ENCODE measurements at regions not wholly inside any gene's neighbourhood (a gene's known extent, or its start where the extent isn't known, plus 50 kb on each side); places are given as distances from the start of the nearest gene placed in this dataset.
"Not testable (repeated sequence)": the region's sequence is repeated elsewhere in the genome, so short reads cannot be mapped to it uniquely, and the experiment has no call there.

DNA sequence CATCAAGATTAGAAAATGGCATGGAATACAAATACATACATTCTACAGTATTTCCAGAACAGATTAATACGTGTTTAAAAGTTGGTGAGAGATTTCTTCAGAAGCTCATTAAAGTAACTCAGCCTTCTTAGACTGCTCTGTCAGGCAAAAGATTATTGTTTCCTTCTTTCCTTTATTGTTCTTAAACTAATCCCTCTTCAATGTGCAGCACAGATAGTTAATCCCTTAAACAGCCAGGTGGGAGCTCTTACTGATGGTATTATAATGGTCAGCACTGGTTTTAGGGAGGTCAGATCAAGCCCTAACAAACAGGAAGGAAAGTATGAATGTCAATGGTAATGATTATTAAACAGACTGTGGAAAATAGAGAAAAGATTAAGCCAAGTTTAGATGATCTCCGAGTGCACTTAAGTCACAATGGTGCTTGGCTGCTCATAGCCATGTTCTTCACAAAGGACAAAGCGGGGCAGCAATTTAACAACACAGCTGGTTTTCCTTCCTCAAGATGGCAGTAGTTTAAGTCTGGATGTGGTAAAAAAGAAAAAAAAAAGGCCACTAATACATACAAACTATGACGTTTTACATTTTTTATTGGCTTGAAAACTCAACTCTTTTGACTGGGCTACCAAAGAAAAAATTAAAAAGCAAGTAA lies 992.6 kb downstream of the PCDH9 start:
- Histone ChIP-seq H3K27ac (ENCODE audit: low read length) (no peak overlapping the region), H3K9me3 (ENCODE audit: control insufficient read depth, insufficient read depth, low read length) (no peaks in the 10 kb centered on the region; the same call in 1 of the 2 replicates), H3K4me3 (ENCODE audit: low read length) (no peak overlapping the region), H3K36me3 (ENCODE audit: control insufficient read depth, insufficient read depth, low read length) (no peaks in the 10 kb centered on the region), H3K27me3 (ENCODE audit: control insufficient read depth, insufficient read depth, low read length) (no peaks in the 10 kb centered on the region), H3K4me1 (ENCODE audit: control insufficient read depth, insufficient read depth, low read length) (no peaks in the 10 kb centered on the region)
- DNase-seq (ENCODE audit: low read depth, low spot score), result no peak
- WGBS (ENCODE audit: insufficient coverage, insufficient read length), result no CpG with 5 or more reads among the region's 4 CpGs

- DNase-seq (ENCODE audit: low read depth, low spot score), result no peak
- WGBS (ENCODE audit: insufficient coverage, insufficient read length), result no CpG with 5 or more reads among the region's 1 CpG
Observed at GRCh38 chr13:66234159-66234558, 996.0 kb downstream of the PCDH9 start.

DNA sequence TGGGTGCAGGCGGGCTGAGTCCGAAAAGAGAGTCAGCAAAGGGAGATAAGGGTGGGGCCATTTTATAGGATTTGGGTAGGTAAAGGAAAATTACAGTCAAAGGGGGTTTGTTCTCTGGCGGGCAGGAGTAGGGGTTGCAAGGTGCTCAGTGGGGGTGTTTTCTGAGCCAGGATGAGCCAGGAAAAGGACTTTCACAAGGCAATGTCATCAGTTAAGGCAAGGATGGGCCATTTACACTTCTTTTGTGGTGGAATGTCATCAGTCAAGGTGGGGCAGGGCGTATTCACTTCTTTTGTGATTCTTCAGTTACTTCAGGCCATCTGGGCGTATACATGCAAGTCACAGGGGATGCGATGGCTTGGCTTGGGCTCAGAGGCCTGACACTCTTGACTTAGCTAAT lies 998.2 kb downstream of the PCDH9 start:
- not testable (repeated sequence) for H3K4me3 ChIP-seq (ENCODE audit: low read length); H3K4me1 ChIP-seq (ENCODE audit: control insufficient read depth, insufficient read depth, low read length); H3K36me3 ChIP-seq (ENCODE audit: control insufficient read depth, insufficient read depth, low read length); H3K9me3 ChIP-seq (ENCODE audit: control insufficient read depth, insufficient read depth, low read length); H3K27me3 ChIP-seq (ENCODE audit: control insufficient read depth, insufficient read depth, low read length); H3K27ac ChIP-seq (ENCODE audit: low read length); DNase-seq (ENCODE audit: low read depth, low spot score)
- whole genome bisulfite sequencing (ENCODE audit: insufficient coverage, insufficient read length), result no CpG with 5 or more reads among the region's 6 CpGs

More at GRCh38 chr13:66234159-66234558, 996.0 kb downstream of the PCDH9 start:
- Histone ChIP-seq H3K4me3 (ENCODE audit: low read length) (no peak overlapping the region), H3K27ac (ENCODE audit: low read length) (no peak overlapping the region), H3K27me3 (ENCODE audit: control insufficient read depth, insufficient read depth, low read length) (no peaks in the 10 kb centered on the region), H3K36me3 (ENCODE audit: control insufficient read depth, insufficient read depth, low read length) (no peaks in the 10 kb centered on the region), H3K4me1 (ENCODE audit: control insufficient read depth, insufficient read depth, low read length) (no peaks in the 10 kb centered on the region), H3K9me3 (ENCODE audit: control insufficient read depth, insufficient read depth, low read length) (no peaks in the 10 kb centered on the region; the same call in 1 of the 2 replicates)

DNA sequence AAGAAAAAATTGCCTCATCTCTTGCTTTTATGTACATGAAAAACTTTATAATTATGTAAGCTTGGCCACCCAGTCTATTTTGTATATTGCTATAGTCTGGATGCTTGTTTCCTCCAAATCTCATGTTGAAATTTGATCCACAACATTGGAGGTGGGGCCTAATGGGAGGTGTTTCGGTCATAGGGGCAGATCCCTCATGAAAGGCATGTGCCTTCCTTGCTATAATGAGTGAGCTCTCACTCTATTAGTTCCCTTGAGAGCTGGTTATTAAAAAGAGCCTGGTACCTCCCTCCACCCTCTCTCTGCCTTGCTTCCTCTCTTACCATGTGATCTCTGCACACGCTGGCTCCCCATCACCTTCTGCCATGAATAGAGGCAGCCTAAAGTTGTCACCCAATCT lies 1005.1 kb downstream of the PCDH9 start:
- H3K27me3 ChIP-seq (ENCODE audit: control insufficient read depth, insufficient read depth, low read length), result peaks cover 23% of the 10 kb centered on the region; the same call in 1 of the 2 replicates
- H3K27ac ChIP-seq (ENCODE audit: low read length), result no peak overlapping the region
- no peaks in the 10 kb centered on the region; the same call in 1 of the 2 replicates for H3K4me1 ChIP-seq (ENCODE audit: control insufficient read depth, insufficient read depth, low read length)
- no peaks in the 10 kb centered on the region for H3K36me3 ChIP-seq (ENCODE audit: control insufficient read depth, insufficient read depth, low read length)
- no peaks in the 10 kb centered on the region for H3K9me3 ChIP-seq (ENCODE audit: control insufficient read depth, insufficient read depth, low read length)
- H3K4me3 ChIP-seq (ENCODE audit: low read length), result no peak overlapping the region
- no CpG with 5 or more reads among the region's 2 CpGs for WGBS (ENCODE audit: insufficient coverage, insufficient read length)
- DNase-seq (ENCODE audit: low read depth, low spot score), result peak; percentile 16

DNA sequence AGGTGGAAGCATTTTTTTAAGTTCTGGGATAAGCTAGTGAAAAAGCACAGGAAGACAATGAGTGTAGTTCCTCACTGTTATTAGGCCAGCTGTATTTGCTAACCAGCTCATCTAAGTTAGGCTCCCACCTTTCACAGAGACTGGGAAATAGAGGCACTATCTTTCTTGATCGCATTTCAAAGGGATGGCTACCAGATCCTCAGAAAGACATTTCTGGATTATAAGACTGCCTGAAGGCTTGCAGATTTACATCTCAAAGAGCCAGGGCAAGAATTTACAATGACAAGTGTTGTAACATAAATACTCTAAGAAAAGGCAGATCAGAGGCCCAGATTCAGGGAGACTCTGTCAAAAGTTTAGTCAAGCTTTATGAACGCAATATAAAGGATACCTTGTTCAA lies 1005.5 kb downstream of the PCDH9 start:
- Histone ChIP-seq H3K36me3 (ENCODE audit: control insufficient read depth, insufficient read depth, low read length) (no peaks in the 10 kb centered on the region), H3K9me3 (ENCODE audit: control insufficient read depth, insufficient read depth, low read length) (no peaks in the 10 kb centered on the region), H3K4me3 (ENCODE audit: low read length) (no peak overlapping the region), H3K27ac (ENCODE audit: low read length) (no peak overlapping the region), H3K4me1 (ENCODE audit: control insufficient read depth, insufficient read depth, low read length) (no peaks in the 10 kb centered on the region; the same call in 1 of the 2 replicates), H3K27me3 (ENCODE audit: control insufficient read depth, insufficient read depth, low read length) (peaks cover 24% of the 10 kb centered on the region; the same call in 1 of the 2 replicates)
- peak; percentile 41 for DNase-seq (ENCODE audit: low read depth, low spot score)
- no CpG with 5 or more reads among the region's 2 CpGs for WGBS (ENCODE audit: insufficient coverage, insufficient read length)

DNA sequence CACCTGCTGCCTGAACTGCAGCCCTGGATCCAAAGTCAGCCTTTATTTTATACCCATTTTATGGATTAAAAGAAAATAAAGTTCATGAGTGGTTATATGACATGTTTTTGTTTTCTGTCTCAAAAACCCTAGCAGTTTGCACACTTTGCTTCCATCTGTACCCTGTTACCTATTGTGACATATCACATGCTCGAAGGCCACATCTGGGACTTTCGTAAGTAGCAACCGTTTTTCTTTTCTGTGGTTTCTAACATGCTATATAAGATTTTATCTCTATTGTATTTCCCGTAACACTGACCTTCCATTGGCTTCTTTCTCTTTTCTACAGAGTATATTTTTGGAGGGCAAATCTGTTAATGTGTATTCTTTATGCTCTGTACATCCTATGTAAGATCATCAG lies 1007.2 kb downstream of the PCDH9 start:
- H3K4me3 ChIP-seq (ENCODE audit: low read length), result no peak overlapping the region
- H3K36me3 ChIP-seq (ENCODE audit: control insufficient read depth, insufficient read depth, low read length), result no peaks in the 10 kb centered on the region
- no peaks in the 10 kb centered on the region; the same call in 1 of the 2 replicates for H3K4me1 ChIP-seq (ENCODE audit: control insufficient read depth, insufficient read depth, low read length)
- no CpG with 5 or more reads among the region's 4 CpGs for WGBS (ENCODE audit: insufficient coverage, insufficient read length)
- DNase-seq (ENCODE audit: low read depth, low spot score), result no peak
- H3K27me3 ChIP-seq (ENCODE audit: control insufficient read depth, insufficient read depth, low read length), result peaks cover 24% of the 10 kb centered on the region; the same call in 1 of the 2 replicates
- no peaks in the 10 kb centered on the region for H3K9me3 ChIP-seq (ENCODE audit: control insufficient read depth, insufficient read depth, low read length)
- no peak overlapping the region for H3K27ac ChIP-seq (ENCODE audit: low read length)

- Histone ChIP-seq H3K27ac (ENCODE audit: low read length) (no peak overlapping the region), H3K36me3 (ENCODE audit: control insufficient read depth, insufficient read depth, low read length) (no peaks in the 10 kb centered on the region), H3K4me1 (ENCODE audit: control insufficient read depth, insufficient read depth, low read length) (no peaks in the 10 kb centered on the region; the same call in 1 of the 2 replicates), H3K4me3 (ENCODE audit: low read length) (no peak overlapping the region), H3K27me3 (ENCODE audit: control insufficient read depth, insufficient read depth, low read length) (peaks cover 24% of the 10 kb centered on the region; the same call in 1 of the 2 replicates), H3K9me3 (ENCODE audit: control insufficient read depth, insufficient read depth, low read length) (no peaks in the 10 kb centered on the region)
- no peak for DNase-seq (ENCODE audit: low read depth, low spot score)
- no CpG with 5 or more reads among the region's 4 CpGs for WGBS (ENCODE audit: insufficient coverage, insufficient read length)
Observed at GRCh38 chr13:66222127-66222526, 1008.0 kb downstream of the PCDH9 start.

DNA sequence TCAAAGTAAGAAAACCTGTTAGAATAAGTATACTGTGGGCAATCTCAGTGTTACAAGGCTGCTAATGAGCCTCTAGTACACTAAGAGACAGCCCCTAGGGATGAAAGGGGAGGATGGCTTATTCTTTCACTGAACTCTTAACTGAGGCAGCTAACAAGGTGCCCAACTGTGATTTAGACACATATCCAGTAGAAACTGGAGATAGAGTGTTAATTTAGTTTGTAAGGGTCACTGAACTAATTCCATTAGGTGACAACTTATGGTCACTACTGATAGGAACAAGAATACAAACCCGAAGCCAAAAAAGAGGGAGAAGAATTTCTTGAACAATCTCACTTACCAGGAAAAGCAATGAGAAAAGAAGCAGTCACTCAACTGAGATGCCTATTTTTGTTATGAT lies 1010.6 kb downstream of the PCDH9 start:
- no peak overlapping the region for H3K4me3 ChIP-seq (ENCODE audit: low read length)
- no CpG with 5 or more reads among the region's 1 CpG for WGBS (ENCODE audit: insufficient coverage, insufficient read length)
- no peak for DNase-seq (ENCODE audit: low read depth, low spot score)
- H3K4me1 ChIP-seq (ENCODE audit: control insufficient read depth, insufficient read depth, low read length), result no peaks in the 10 kb centered on the region; the same call in 1 of the 2 replicates
- H3K27me3 ChIP-seq (ENCODE audit: control insufficient read depth, insufficient read depth, low read length), result peaks cover 24% of the 10 kb centered on the region; the same call in 1 of the 2 replicates
- H3K27ac ChIP-seq (ENCODE audit: low read length), result no peak overlapping the region
- H3K9me3 ChIP-seq (ENCODE audit: control insufficient read depth, insufficient read depth, low read length), result no peaks in the 10 kb centered on the region
- H3K36me3 ChIP-seq (ENCODE audit: control insufficient read depth, insufficient read depth, low read length), result no peaks in the 10 kb centered on the region

DNA sequence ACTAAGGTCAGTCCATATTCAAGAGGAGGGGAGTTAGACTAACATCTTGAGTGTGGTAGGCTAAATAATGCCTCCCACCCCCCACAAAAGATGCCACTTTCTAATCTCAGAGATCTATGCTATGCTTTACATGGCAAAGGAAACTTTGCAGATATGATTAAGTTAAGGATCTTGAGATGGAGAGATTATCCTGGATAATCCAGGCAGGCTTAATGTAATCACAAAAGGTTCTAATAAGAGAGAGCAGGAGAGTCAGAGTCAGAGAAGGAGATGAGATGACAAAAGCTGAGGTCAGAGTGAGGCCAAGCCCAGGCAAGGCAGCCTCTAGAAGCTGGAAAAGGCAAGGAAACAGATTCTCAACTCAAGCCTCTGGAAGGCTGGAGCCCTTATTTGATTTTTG lies 1011.6 kb downstream of the PCDH9 start:
- Histone ChIP-seq H3K27me3 (ENCODE audit: control insufficient read depth, insufficient read depth, low read length) (peaks cover 19% of the 10 kb centered on the region; the same call in 1 of the 2 replicates), H3K4me1 (ENCODE audit: control insufficient read depth, insufficient read depth, low read length) (no peaks in the 10 kb centered on the region; the same call in 1 of the 2 replicates), H3K9me3 (ENCODE audit: control insufficient read depth, insufficient read depth, low read length) (no peaks in the 10 kb centered on the region)

GRCh38 chr13:66216728-66217127 lies 1013.4 kb downstream of the PCDH9 start:
- no CpG with 5 or more reads among the region's 6 CpGs for WGBS (ENCODE audit: insufficient coverage, insufficient read length)
- no peak overlapping the region for H3K4me3 ChIP-seq (ENCODE audit: low read length)
- H3K4me1 ChIP-seq (ENCODE audit: control insufficient read depth, insufficient read depth, low read length), result no peaks in the 10 kb centered on the region; the same call in 1 of the 2 replicates
- H3K27me3 ChIP-seq (ENCODE audit: control insufficient read depth, insufficient read depth, low read length), result peaks cover 7% of the 10 kb centered on the region; the same call in 1 of the 2 replicates
- DNase-seq (ENCODE audit: low read depth, low spot score), result no peak
- H3K9me3 ChIP-seq (ENCODE audit: control insufficient read depth, insufficient read depth, low read length), result no peaks in the 10 kb centered on the region
- H3K36me3 ChIP-seq (ENCODE audit: control insufficient read depth, insufficient read depth, low read length), result no peaks in the 10 kb centered on the region
- no peak overlapping the region for H3K27ac ChIP-seq (ENCODE audit: low read length)

More for the DNA sequence above, 1011.6 kb downstream of the PCDH9 start:
- DNase-seq (ENCODE audit: low read depth, low spot score), result no peak
- Histone ChIP-seq H3K36me3 (ENCODE audit: control insufficient read depth, insufficient read depth, low read length) (no peaks in the 10 kb centered on the region), H3K27ac (ENCODE audit: low read length) (no peak overlapping the region), H3K4me3 (ENCODE audit: low read length) (no peak overlapping the region)

- H3K4me1 ChIP-seq (ENCODE audit: control insufficient read depth, insufficient read depth, low read length), result no peaks in the 10 kb centered on the region
- no peak overlapping the region for H3K27ac ChIP-seq (ENCODE audit: low read length)
- H3K9me3 ChIP-seq (ENCODE audit: control insufficient read depth, insufficient read depth, low read length), result no peaks in the 10 kb centered on the region
- no peak for DNase-seq (ENCODE audit: low read depth, low spot score)
- no peak overlapping the region for H3K4me3 ChIP-seq (ENCODE audit: low read length)
- H3K36me3 ChIP-seq (ENCODE audit: control insufficient read depth, insufficient read depth, low read length), result no peaks in the 10 kb centered on the region
- H3K27me3 ChIP-seq (ENCODE audit: control insufficient read depth, insufficient read depth, low read length), result no peaks in the 10 kb centered on the region
Observed at GRCh38 chr13:66214467-66214866, 1015.7 kb downstream of the PCDH9 start.

All from iPS DF 6.9 (cell line).